Caco-2 (cell line): ENCODE measurements at regions not wholly inside any gene's neighbourhood (a gene's known extent, or its start where the extent isn't known, plus 50 kb on each side); places are given as distances from the start of the nearest gene placed in this dataset.

Experiments used
- BruUV-seq: library from RNA; stranded (reverse); fragments of 400-500 nt; replicated peaks from 2 replicates; lab custom pipeline; 2021; lab: Mats Ljungman, UMichigan
- CTCF ChIA-PET: fragments of 300-600 bp; sonication (Branson Sonifier 250); formaldehyde crosslinking; loops from one replicate; lab custom pipeline; 2022; ENCODE audit warnings: antibody characterized with exemption; lab: Charles Lee
- POLR2A ChIA-PET: fragments of 300-600 bp; sonication (Branson Sonifier 250); formaldehyde crosslinking; loops from one replicate; lab custom pipeline; 2022; ENCODE audit warnings: antibody characterized with exemption; lab: Charles Lee
- DNase-seq, 2 experiments: peaks; one replicate each; pipeline versions ENCODE4 v3.0.0 to v3.0.0-alpha.2; 2020 to 2022
- H3K27me3 ChIP-seq: replicated peaks from 2 replicates; pipeline ENCODE4 v1.6.0; 2011; ENCODE audit warnings: low read length; ENCODE audit not compliant: control insufficient read depth, insufficient read depth
- H3K36me3 ChIP-seq: 2 replicates; pipeline ENCODE4 v1.5.1; 2011; ENCODE audit warnings: low read length; ENCODE audit not compliant: control insufficient read depth, insufficient read depth
- H3K4me1 ChIP-seq: fragments of 250-450 bp; sonication (Bioruptor Pico); 2 replicates; pipeline ENCODE4 v1.5.1; 2020; ENCODE audit warnings: mild to moderate bottlenecking
- H3K4me3 ChIP-seq: 2 replicates; pipeline ENCODE4 v1.5.1; 2011; ENCODE audit warnings: low read depth, mild to moderate bottlenecking, control low read depth, low read length
- H3K9me3 ChIP-seq: fragments of 250-450 bp; sonication (Bioruptor Pico); 2 replicates; pipeline ENCODE4 v1.5.1; 2020; ENCODE audit warnings: mild to moderate bottlenecking, moderate library complexity
- H3K27ac Mint-ChIP-seq: one replicate; pipeline ENCODE4 v1.8.0; 2022; ENCODE audit warnings: mixed read lengths; ENCODE audit not compliant: unreplicated experiment
- H3K27me3 Mint-ChIP-seq: one replicate; pipeline ENCODE4 v1.8.0; 2022; ENCODE audit warnings: mixed read lengths; ENCODE audit not compliant: insufficient read depth, unreplicated experiment
- H3K36me3 Mint-ChIP-seq: one replicate; pipeline ENCODE4 v1.8.0; 2022; ENCODE audit warnings: mild to moderate bottlenecking, mixed read lengths; ENCODE audit not compliant: insufficient read depth, unreplicated experiment
- H3K4me1 Mint-ChIP-seq: one replicate; pipeline ENCODE4 v1.8.0; 2022; ENCODE audit warnings: low read depth, mixed read lengths; ENCODE audit not compliant: unreplicated experiment
- H3K4me3 Mint-ChIP-seq: one replicate; pipeline ENCODE4 v1.8.0; 2022; ENCODE audit warnings: mild to moderate bottlenecking, moderate library complexity, mixed read lengths; ENCODE audit not compliant: unreplicated experiment
- H3K9me3 Mint-ChIP-seq: one replicate; pipeline ENCODE4 v1.8.0; 2022; ENCODE audit warnings: mixed read lengths; ENCODE audit not compliant: unreplicated experiment
- CTCF ChIP-seq, 2 experiments: fragments of 200-600 bp in 1 of 2; IDR thresholded peaks; 1 replicate in 1 of 2; 2 replicates in 1 of 2; pipeline versions ENCODE4 v1.5.1 to v1.8.0; 2011 to 2022; ENCODE audit warnings: antibody characterized with exemption in 1 of 2, control low read depth in 1 of 2, inconsistent platforms in 1 of 2, low read depth in 1 of 2, low read length in 1 of 2, mild to moderate bottlenecking in 1 of 2, moderate library complexity in 1 of 2; ENCODE audit not compliant: insufficient read depth in 1 of 2, severe bottlenecking in 1 of 2, unreplicated experiment in 1 of 2
- intact Hi-C: fragments of 100-400 bp; cut with micrococcal nuclease; formaldehyde crosslinking; loops from one replicate; pipeline ENCODE4 v1.10.0; 2022; ENCODE audit not compliant: unreplicated experiment

GRCh38 chr7:32250471-32251260 is 180.5 kb upstream of the PDE1C start:
- H3K27me3 ChIP-seq: no peaks in the 10 kb centered on the region
- ChIA-PET CTCF (no interaction called here), POLR2A (no interaction called here)
- Mint-ChIP-seq H3K4me1 (no peaks in the 10 kb centered on the region), H3K27ac (no peak overlapping the region), H3K9me3 (no peaks in the 10 kb centered on the region), H3K36me3 (no peaks in the 10 kb centered on the region), H3K27me3 (peaks cover 18% of the 10 kb centered on the region), H3K4me3 (no peak overlapping the region)
- no peaks in the 10 kb centered on the region for H3K9me3 ChIP-seq
- DNase-seq: no peak
- intact Hi-C loops: no loop called here
- no peaks in the 10 kb centered on the region for H3K36me3 ChIP-seq
- no peak overlapping the region for H3K4me3 ChIP-seq
- no peaks in the 10 kb centered on the region for H3K4me1 ChIP-seq
- no peak for TF ChIP-seq CTCF (IDR thresholded peaks at IDR 0.05; ENCODE audit: insufficient read depth in 1 of 2, low read depth in 1 of 2, low read length in 1 of 2, severe bottlenecking in 1 of 2, unreplicated experiment in 1 of 2)
- no TSS peak for BruUV-seq

- no peak for DNase-seq
- H3K9me3 Mint-ChIP-seq: no peaks in the 10 kb centered on the region
- BruUV-seq: no TSS peak
- Histone ChIP-seq H3K4me1 (no peaks in the 10 kb centered on the region), H3K36me3 (no peaks in the 10 kb centered on the region), H3K27me3 (no peaks in the 10 kb centered on the region), H3K9me3 (no peaks in the 10 kb centered on the region), H3K4me3 (no peak overlapping the region)
- no peaks in the 10 kb centered on the region for H3K36me3 Mint-ChIP-seq
- CTCF ChIA-PET: no interaction called here
- peaks cover 20% of the 10 kb centered on the region for H3K27me3 Mint-ChIP-seq
- no peak overlapping the region for H3K27ac Mint-ChIP-seq
- POLR2A ChIA-PET: no interaction called here
- no peak overlapping the region for H3K4me3 Mint-ChIP-seq
- no peak for TF ChIP-seq CTCF (IDR thresholded peaks at IDR 0.05; ENCODE audit: insufficient read depth in 1 of 2, low read depth in 1 of 2, low read length in 1 of 2, severe bottlenecking in 1 of 2, unreplicated experiment in 1 of 2)
- no peaks in the 10 kb centered on the region for H3K4me1 Mint-ChIP-seq
- intact Hi-C loops: no loop called here
Observed at GRCh38 chr7:32250003-32250402, 179.8 kb upstream of the PDE1C start.

GRCh38 chr7:32248522-32248921 is 178.3 kb upstream of the PDE1C start:
- ChIA-PET POLR2A (no interaction called here), CTCF (no interaction called here)
- Histone ChIP-seq H3K4me1 (no peaks in the 10 kb centered on the region), H3K4me3 (no peak overlapping the region), H3K9me3 (no peaks in the 10 kb centered on the region), H3K36me3 (no peaks in the 10 kb centered on the region), H3K27me3 (no peaks in the 10 kb centered on the region)
- no peaks in the 10 kb centered on the region for H3K9me3 Mint-ChIP-seq
- peaks cover 20% of the 10 kb centered on the region for H3K27me3 Mint-ChIP-seq
- H3K27ac Mint-ChIP-seq: no peak overlapping the region
- intact Hi-C loops: no loop called here
- H3K4me1 Mint-ChIP-seq: no peaks in the 10 kb centered on the region
- no peak for TF ChIP-seq CTCF (IDR thresholded peaks at IDR 0.05; ENCODE audit: insufficient read depth in 1 of 2, low read depth in 1 of 2, low read length in 1 of 2, severe bottlenecking in 1 of 2, unreplicated experiment in 1 of 2)
- H3K4me3 Mint-ChIP-seq: no peak overlapping the region
- H3K36me3 Mint-ChIP-seq: no peaks in the 10 kb centered on the region
- DNase-seq: no peak
- BruUV-seq: no TSS peak
